ENCODE measurements at regions not wholly inside any gene's neighbourhood (a gene's known extent, or its start where the extent isn't known, plus 50 kb on each side); places are given as distances from the start of the nearest gene placed in this dataset.

DNA sequence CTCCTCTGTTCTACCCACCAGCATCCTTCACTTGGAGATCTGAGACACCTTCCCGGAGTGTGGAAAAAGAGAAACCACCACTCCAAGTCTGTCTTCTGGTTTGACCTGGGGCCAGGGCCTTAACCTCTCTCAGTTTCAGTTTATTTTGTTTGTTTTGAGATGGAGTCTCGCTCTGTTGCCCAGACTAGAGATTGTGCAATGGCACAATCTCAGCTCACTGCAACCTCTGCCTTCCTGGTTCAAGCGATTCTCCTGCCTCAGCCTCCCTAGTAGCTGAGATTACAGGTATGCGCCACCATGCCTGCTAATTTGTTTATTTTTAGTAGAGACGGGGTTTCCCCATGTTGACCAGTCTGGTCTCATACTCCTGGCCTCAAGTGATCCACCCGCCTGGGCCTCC lies 271.1 kb upstream of the TNRC6C start:
- H3K36me3 ChIP-seq (replicated peaks in 1 of 2; ENCODE audit: control insufficient read depth in 1 of 2, insufficient read depth in 2 of 2, low read length in 2 of 2) = no peaks in the 10 kb centered on the region
- intact Hi-C loops (cut with micrococcal nuclease; ENCODE audit: unreplicated experiment) (no loop called here), in situ Hi-C loops (cut with HindIII; ENCODE audit: extremely low pct_ligation_motif_present, low pct_unique_long_range_greater_than_20kb) (no loop called here)
- H3K79me2 ChIP-seq (ENCODE audit: insufficient read depth, low read length) = no peaks in the 10 kb centered on the region
- no peaks in the 10 kb centered on the region for H4K20me1 ChIP-seq (ENCODE audit: insufficient read depth, low read length)
- H2AFZ ChIP-seq (ENCODE audit: low read length) = no peak overlapping the region
- CTCF ChIA-PET (ENCODE audit: low intra/inter-chr PET ratio, low total read pairs) = no interaction called here
- DNase-seq (ENCODE audit: low spot score) (no peak), FAIRE-seq (no peak), ATAC-seq (no peak)
- H3K27ac ChIP-seq (ENCODE audit: extremely low read length, insufficient read depth, low read length) = no peak overlapping the region
- POLR2A ChIA-PET = no interaction called here
- no peak overlapping the region for H3K4me2 ChIP-seq (ENCODE audit: low read depth, low read length)
- no peaks in the 10 kb centered on the region for H3K9me3 ChIP-seq (ENCODE audit: low read length)
- WGBS (ENCODE audit: low lambda C conversion rate) = 25% methylated on average over 6 of the region's 6 CpGs
- peaks cover 8 to 54% of the 10 kb centered on the region in 2 experiments; a peak in 4 of 5 replicates for H3K27me3 ChIP-seq (ENCODE audit: control insufficient read depth in 1 of 2, insufficient read depth in 2 of 2, low read length in 2 of 2)
- TF ChIP-seq, protein P1, sequence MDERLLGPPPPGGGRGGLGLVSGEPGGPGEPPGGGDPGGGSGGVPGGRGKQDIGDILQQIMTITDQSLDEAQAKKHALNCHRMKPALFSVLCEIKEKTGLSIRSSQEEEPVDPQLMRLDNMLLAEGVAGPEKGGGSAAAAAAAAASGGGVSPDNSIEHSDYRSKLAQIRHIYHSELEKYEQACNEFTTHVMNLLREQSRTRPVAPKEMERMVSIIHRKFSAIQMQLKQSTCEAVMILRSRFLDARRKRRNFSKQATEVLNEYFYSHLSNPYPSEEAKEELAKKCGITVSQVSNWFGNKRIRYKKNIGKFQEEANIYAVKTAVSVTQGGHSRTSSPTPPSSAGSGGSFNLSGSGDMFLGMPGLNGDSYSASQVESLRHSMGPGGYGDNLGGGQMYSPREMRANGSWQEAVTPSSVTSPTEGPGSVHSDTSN (CRISPR knock-in tag; IDR thresholded peaks at IDR 0.05) = no peak
- no peak for TF ChIP-seq AHR (CRISPR knock-in tag; IDR thresholded peaks at IDR 0.05)
- TF ChIP-seq, protein P2, sequence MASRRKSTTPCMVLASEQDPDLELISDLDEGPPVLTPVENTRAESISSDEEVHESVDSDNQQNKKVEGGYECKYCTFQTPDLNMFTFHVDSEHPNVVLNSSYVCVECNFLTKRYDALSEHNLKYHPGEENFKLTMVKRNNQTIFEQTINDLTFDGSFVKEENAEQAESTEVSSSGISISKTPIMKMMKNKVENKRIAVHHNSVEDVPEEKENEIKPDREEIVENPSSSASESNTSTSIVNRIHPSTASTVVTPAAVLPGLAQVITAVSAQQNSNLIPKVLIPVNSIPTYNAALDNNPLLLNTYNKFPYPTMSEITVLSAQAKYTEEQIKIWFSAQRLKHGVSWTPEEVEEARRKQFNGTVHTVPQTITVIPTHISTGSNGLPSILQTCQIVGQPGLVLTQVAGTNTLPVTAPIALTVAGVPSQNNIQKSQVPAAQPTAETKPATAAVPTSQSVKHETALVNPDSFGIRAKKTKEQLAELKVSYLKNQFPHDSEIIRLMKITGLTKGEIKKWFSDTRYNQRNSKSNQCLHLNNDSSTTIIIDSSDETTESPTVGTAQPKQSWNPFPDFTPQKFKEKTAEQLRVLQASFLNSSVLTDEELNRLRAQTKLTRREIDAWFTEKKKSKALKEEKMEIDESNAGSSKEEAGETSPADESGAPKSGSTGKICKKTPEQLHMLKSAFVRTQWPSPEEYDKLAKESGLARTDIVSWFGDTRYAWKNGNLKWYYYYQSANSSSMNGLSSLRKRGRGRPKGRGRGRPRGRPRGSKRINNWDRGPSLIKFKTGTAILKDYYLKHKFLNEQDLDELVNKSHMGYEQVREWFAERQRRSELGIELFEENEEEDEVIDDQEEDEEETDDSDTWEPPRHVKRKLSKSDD (CRISPR knock-in tag; IDR thresholded peaks at IDR 0.05; ENCODE audit: low read depth) = no peak
- TF ChIP-seq ATF1 (CRISPR knock-in tag; IDR thresholded peaks at IDR 0.05) = no peak
- no peak for TF ChIP-seq ARHGAP35 (CRISPR knock-in tag; IDR thresholded peaks at IDR 0.05; ENCODE audit: borderline replicate concordance)
- TF ChIP-seq, protein P3, sequence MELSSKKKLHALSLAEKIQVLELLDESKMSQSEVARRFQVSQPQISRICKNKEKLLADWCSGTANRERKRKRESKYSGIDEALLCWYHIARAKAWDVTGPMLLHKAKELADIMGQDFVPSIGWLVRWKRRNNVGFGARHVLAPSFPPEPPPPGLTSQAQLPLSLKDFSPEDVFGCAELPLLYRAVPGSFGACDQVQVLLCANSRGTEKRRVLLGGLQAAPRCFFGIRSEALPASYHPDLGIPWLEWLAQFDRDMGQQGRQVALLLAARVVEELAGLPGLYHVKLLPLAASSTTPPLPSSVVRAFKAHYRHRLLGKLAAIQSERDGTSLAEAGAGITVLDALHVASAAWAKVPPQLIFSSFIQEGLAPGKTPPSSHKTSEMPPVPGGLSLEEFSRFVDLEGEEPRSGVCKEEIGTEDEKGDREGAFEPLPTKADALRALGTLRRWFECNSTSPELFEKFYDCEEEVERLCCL (CRISPR knock-in tag; IDR thresholded peaks at IDR 0.05; ENCODE audit: borderline replicate concordance) = no peak
- TF ChIP-seq LCORL (IDR thresholded peaks at IDR 0.05) = no peak
- no peak for TF ChIP-seq LCORL (CRISPR knock-in tag; IDR thresholded peaks at IDR 0.05)
- TF ChIP-seq ZNF121 (CRISPR knock-in tag; IDR thresholded peaks at IDR 0.05) = 0 out of 2 replicates have a peak, but pooled peaks have one; percentile 28
- TF ChIP-seq ZNF44 (CRISPR knock-in tag; IDR thresholded peaks at IDR 0.05) = no peak
- TF ChIP-seq CEBPB (IDR thresholded peaks at IDR 0.05; ENCODE audit: borderline replicate concordance, low read depth, low read length) = peak; percentile 46; the same call in 1 of the 2 replicates
- TF ChIP-seq PAWR (CRISPR knock-in tag; IDR thresholded peaks at IDR 0.05; ENCODE audit: borderline replicate concordance) = no peak
- BruUV-seq (replicated peaks) = no TSS peak
- no peaks in the 10 kb centered on the region for H3K4me1 ChIP-seq (ENCODE audit: insufficient read depth, low read length)
- no peak overlapping the region for H3K9ac ChIP-seq (ENCODE audit: insufficient read depth, low read depth, low read length)
- H3K4me3 ChIP-seq (replicated peaks in 1 of 3; ENCODE audit: insufficient read depth in 1 of 3, low read depth in 2 of 3, low read length in 3 of 3) = no peak overlapping the region

Data from HepG2 (cell line).